Stimulated activated CD8-positive, alpha-beta memory T cell treated with anti-CD3 and anti-CD28 coated beads, Interleukin-15, amount 100 ng/mL, for 24 hours (primary cell): ENCODE measurements at regions not wholly inside any gene's neighbourhood (a gene's known extent, or its start where the extent isn't known, plus 50 kb on each side); places are given as distances from the start of the nearest gene placed in this dataset.
"Not testable (repeated sequence)": the region's sequence is repeated elsewhere in the genome, so short reads cannot be mapped to it uniquely, and the experiment has no call there.

Experiments used
- DNase-seq: peaks from one replicate; pipeline ENCODE4 v3.0.0-alpha.2; 2020; ENCODE audit warnings: low read depth

- DNase-seq = no peak
Observed at GRCh38 chr9:38126730-38127129, 57.7 kb upstream of the SHB start.

DNA sequence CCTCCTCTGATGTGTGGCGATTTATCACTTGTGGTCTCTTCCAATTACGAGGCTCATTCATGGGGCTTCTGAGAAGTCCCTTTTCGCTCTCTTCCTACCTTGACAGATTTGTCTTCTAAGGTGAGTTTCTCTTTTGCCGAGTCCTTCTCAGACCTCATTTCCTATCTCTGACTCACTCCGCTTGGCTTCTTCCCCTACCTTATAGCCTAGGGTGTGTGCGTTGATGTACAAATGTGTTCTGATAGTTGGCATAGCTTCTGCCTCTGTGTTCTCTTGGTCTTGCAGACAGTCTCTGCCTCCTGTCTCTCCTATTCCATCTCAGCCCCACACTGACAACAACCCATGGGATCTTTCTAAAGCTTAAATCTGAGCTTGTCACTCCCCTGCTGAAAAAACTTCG, 56.9 kb upstream of the SHB start:
- no peak for DNase-seq

GRCh38 chr9:38123359-38123758, 54.3 kb upstream of the SHB start:
- DNase-seq = not testable (repeated sequence)

DNA sequence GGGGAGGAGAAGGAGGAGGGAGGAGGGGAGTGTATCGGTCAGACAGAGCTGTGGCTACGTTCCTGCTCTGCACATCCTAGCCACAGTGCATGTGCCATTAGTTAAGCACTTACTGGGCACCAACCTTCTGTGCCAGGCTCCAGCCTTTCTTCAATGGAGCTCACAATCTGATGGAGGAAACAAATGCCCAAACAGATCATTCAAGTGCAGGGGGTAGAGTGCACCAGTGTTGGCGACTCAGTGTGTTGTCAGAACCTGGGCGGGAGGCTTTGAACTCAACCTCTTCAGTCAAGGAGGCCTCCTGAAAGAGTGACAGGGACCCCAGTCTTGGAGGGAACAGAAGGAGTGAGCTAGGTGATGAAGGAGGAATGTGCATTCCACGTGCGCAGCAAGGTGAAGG, 51.9 kb upstream of the SHB start:
- no peak for DNase-seq

DNA sequence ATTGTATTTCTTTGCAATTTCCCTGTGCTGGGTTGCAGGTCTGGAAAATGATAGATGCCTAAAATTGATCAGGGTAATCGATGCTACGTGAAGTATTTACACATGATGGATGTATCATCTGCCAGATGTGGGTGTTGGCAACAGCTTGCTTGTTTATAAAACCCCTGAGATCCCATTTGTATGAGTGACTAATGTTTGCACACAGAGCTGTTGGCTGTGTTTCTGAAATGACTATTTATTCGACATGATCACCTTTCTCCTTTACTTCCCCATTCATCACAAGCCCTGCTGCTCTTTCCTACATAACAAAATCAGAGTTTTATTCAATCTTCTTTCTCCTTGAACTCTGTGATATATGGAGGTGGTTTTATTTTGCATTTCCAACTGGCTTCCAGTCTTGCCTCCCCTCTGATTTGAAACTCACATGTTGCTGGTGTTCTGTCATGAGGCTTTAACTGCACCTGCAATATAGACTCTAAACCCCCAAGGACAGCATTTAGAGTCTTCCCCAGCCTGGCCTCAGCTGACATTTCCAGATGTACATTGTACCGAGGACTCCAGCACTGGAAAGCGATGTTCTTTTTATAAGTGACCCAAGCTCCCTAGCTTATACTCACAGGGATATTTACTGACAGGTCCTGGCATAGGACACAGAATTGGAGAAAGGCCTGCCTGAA, 50.7 kb upstream of the SHB start:
- DNase-seq = no peak

DNA sequence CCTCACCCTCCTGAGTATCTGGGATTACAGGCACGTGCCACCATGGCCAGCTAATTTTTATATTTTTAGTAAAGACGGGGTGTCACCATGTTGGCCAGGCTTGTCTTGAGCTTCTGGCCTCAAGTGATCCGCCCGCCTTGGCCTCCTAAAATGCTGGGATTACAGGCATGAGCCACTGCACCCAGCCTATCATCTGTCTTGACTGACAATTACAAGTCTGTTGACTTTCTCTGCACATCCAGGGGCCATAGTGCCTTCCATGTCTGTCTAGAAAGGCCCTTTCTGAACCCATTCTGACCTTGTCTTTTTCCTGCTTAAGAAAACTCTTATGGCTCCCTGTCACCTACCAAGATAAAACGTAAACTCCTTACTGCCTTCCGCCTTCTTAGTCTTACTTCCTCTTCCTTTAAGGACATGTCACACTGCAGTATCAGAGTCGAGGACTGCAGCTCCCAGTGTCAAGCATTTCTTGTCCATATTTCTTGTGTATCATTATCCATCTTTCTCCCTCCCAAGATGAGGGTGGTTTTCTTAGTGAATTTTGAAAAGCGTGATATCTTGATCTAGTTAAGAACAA, 49.9 kb upstream of the SHB start:
- no peak for DNase-seq
